ENCODE measurements at regions not wholly inside any gene's neighbourhood (a gene's known extent, or its start where the extent isn't known, plus 50 kb on each side); places are given as distances from the start of the nearest gene placed in this dataset.

DNA sequence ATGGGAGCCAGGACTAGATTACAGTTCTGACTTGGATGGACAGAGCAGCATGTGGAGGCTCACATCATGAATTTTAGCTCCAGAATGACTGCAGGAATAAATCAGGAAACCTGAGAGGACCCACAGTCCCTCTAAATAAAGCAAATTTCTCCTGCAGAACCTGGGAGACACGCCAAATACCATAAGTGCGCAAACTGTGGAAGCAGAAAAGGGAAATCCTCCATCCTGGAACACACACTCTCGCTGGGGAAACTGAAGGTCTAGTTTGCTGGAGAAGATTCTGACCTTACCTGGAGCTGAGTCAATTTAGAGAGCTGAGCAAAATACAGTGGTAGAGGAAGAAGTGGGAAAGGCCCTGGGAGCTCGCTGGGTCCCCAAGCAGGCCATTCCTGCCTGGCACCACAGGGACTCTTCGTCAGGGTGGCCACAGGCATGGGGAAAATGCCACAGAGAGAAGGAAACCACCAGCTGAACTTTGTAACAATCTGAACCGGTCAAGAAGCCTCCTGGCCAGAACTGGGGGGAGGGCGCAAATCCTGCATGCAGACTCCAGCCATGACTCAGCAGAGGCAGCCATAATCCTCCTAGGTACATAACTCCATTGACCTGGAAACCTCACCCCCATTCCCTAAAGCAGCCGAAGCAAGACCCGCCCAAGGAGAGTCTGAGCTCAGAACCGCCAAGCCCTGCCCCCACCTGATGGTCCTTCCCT lies 390.9 kb downstream of the LRRC70 start:
- H3K4me3 ChIP-seq (ENCODE audit: low read depth, low read length): no peak overlapping the region
- no peak for DNase-seq (ENCODE audit: low read depth, low spot score)
- TF ChIP-seq, protein P1, sequence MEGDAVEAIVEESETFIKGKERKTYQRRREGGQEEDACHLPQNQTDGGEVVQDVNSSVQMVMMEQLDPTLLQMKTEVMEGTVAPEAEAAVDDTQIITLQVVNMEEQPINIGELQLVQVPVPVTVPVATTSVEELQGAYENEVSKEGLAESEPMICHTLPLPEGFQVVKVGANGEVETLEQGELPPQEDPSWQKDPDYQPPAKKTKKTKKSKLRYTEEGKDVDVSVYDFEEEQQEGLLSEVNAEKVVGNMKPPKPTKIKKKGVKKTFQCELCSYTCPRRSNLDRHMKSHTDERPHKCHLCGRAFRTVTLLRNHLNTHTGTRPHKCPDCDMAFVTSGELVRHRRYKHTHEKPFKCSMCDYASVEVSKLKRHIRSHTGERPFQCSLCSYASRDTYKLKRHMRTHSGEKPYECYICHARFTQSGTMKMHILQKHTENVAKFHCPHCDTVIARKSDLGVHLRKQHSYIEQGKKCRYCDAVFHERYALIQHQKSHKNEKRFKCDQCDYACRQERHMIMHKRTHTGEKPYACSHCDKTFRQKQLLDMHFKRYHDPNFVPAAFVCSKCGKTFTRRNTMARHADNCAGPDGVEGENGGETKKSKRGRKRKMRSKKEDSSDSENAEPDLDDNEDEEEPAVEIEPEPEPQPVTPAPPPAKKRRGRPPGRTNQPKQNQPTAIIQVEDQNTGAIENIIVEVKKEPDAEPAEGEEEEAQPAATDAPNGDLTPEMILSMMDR (IDR thresholded peaks at IDR 0.05; ENCODE audit: low read depth, low read length): no peak
- in situ Hi-C loops (cut with HindIII; ENCODE audit: low sequenced_read_pairs): no loop called here

DNA sequence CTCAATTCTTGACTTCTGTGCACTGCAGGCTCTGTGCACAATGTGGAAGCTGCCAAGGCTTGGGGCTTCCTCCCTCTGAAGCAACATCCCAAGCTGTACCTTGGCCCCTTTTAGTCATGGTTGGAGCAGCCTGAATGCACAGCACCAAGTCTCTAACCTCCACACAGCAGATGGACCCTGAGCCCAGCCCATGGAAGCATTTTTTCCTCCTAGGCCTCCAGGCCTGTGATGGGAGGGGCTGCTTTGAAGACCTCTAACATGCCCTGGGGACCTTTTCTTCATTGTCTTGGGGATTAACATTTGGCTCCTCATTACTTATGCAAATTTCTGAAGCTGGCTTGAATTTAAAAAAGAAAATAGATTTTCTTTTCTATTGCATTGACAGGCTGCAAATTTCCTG lies 385.8 kb downstream of the LRRC70 start:
- in situ Hi-C loops (cut with HindIII; ENCODE audit: low sequenced_read_pairs): no loop called here
- TF ChIP-seq, protein P1 (IDR thresholded peaks at IDR 0.05; ENCODE audit: low read depth, low read length): no peak
- DNase-seq (ENCODE audit: low read depth, low spot score): no peak
- no peak overlapping the region for H3K4me3 ChIP-seq (ENCODE audit: low read depth, low read length)

- in situ Hi-C loops (cut with HindIII; ENCODE audit: low sequenced_read_pairs): no loop called here
- TF ChIP-seq, protein P1 (IDR thresholded peaks at IDR 0.05; ENCODE audit: low read depth, low read length): no peak
- no peak for DNase-seq (ENCODE audit: low read depth, low spot score)
- H3K4me3 ChIP-seq (ENCODE audit: low read depth, low read length): no peak overlapping the region
Observed at GRCh38 chr5:62960781-62961180, 382.2 kb downstream of the LRRC70 start.

DNA sequence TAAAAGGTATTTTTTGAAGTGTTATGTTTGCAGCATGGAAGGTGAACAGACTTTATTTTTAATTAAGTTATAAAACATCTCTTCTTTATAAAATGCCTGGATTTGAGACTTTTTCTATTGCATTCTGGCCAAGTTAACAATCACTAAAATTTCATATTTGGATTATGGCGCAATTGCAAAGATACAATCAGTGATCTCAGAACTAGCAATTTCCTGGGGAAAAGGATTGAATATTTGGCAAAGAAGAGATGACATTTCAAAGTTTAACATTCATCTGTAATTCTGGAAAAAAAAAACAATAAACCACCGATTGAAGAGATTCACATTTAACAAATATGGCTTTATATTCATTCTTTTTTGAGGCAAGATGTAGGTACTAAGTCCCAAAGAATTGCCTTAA lies 378.0 kb downstream of the LRRC70 start:
- TF ChIP-seq, protein P1 (IDR thresholded peaks at IDR 0.05; ENCODE audit: low read depth, low read length): no peak
- no peak for DNase-seq (ENCODE audit: low read depth, low spot score)
- no peak overlapping the region for H3K4me3 ChIP-seq (ENCODE audit: low read depth, low read length)
- in situ Hi-C loops (cut with HindIII; ENCODE audit: low sequenced_read_pairs): no loop called here

- H3K4me3 ChIP-seq (ENCODE audit: low read depth, low read length): no peak overlapping the region
- in situ Hi-C loops (cut with HindIII; ENCODE audit: low sequenced_read_pairs): no loop called here
- TF ChIP-seq, protein P1 (IDR thresholded peaks at IDR 0.05; ENCODE audit: low read depth, low read length): no peak
- no peak for DNase-seq (ENCODE audit: low read depth, low spot score)
Observed at GRCh38 chr5:62954578-62954977, 376.0 kb downstream of the LRRC70 start.

DNA sequence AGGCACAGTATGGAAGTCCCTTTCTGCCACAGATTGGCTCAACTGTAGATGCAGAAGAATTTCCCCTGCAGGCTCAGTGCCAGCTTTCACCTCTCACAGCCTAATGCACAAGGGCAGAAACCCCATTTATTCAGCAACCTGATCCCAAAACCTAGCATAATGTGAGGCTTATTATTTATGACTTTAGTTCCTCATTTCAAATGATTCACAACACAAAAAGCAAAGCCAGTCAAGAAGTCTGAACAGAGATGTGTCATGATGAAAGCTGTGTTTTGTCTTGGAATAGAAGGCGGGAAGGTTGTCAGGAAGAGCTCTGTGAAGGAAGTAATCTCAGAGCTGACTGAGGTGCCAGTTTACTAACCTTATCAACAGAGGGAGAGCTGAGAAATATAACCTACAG lies 369.7 kb downstream of the LRRC70 start:
- DNase-seq (ENCODE audit: low read depth, low spot score): no peak
- H3K4me3 ChIP-seq (ENCODE audit: low read depth, low read length): no peak overlapping the region
- in situ Hi-C loops (cut with HindIII; ENCODE audit: low sequenced_read_pairs): no loop called here
- TF ChIP-seq, protein P1 (IDR thresholded peaks at IDR 0.05; ENCODE audit: low read depth, low read length): no peak

All from astrocyte of the spinal cord (primary cell).